Mammary epithelial cell (primary cell): ENCODE measurements at regions not wholly inside any gene's neighbourhood (a gene's known extent, or its start where the extent isn't known, plus 50 kb on each side); places are given as distances from the start of the nearest gene placed in this dataset.

Experiments
- CTCF ChIP-seq, 2 donors: IDR thresholded peaks in 1 of 2; conservative IDR thresholded peaks in 1 of 2; 2 replicates each; pipeline ENCODE4 v1.5.1; 2011 to 2012; ENCODE audit warnings: inconsistent platforms in 2 of 2, low read length in 2 of 2, mild to moderate bottlenecking in 2 of 2, control low read depth in 1 of 2, low read depth in 1 of 2; ENCODE audit not compliant: insufficient read depth in 1 of 2; ENCODE audit errors: extremely low read depth in 1 of 2
- EZH2 ChIP-seq: IDR thresholded peaks from 2 replicates; pipeline ENCODE4 v1.6.1; 2012; ENCODE audit warnings: low read length, inconsistent platforms, borderline replicate concordance

- TF ChIP-seq CTCF (conservative IDR thresholded peaks at IDR 0.05 in 1 of 2, IDR thresholded peaks at IDR 0.05 in 1 of 2; ENCODE audit: extremely low read depth in 1 of 2, insufficient read depth in 1 of 2, low read depth in 1 of 2, low read length in 2 of 2) (no peak), EZH2 (no peak)
Measured at GRCh38 chr1:25135909-25136308, 96.4 kb downstream of the SYF2 start.
